Natural killer cell (primary cell): ENCODE measurements at regions not wholly inside any gene's neighbourhood (a gene's known extent, or its start where the extent isn't known, plus 50 kb on each side); places are given as distances from the start of the nearest gene placed in this dataset.

Experiments
- ATAC-seq, 3 donors: fragments of 150-1000 bp in 2 of 3; fragments of 200-7000 bp in 1 of 3; cut with Tn5 transposase; 1 replicate in 1 of 3; 2 replicates in 2 of 3; pipeline ENCODE4 v1.10.0; 2021; ENCODE audit warnings: mild to moderate bottlenecking in 2 of 3, moderate library complexity in 2 of 3
- DNase-seq, 2 donors: peaks; one replicate each; pipeline versions ENCODE4 v3.0.0 to v3.0.0-alpha.2; 2013 to 2021; ENCODE audit warnings: mixed read lengths in 1 of 2
- H3K27ac ChIP-seq: one replicate; pipeline ENCODE4 v1.5.1; 2013; ENCODE audit warnings: mild to moderate bottlenecking, low read length
- H3K27me3 ChIP-seq: one replicate; pipeline ENCODE4 v1.6.1; 2013; ENCODE audit warnings: low read length; ENCODE audit not compliant: control insufficient read depth, insufficient read depth
- H3K36me3 ChIP-seq: one replicate; pipeline ENCODE4 v1.6.1; 2013; ENCODE audit warnings: low read length; ENCODE audit not compliant: control insufficient read depth, insufficient read depth
- H3K4me1 ChIP-seq: one replicate; pipeline ENCODE4 v1.6.1; 2013; ENCODE audit warnings: low read length; ENCODE audit not compliant: control insufficient read depth, insufficient read depth
- H3K4me3 ChIP-seq: one replicate; pipeline ENCODE4 v1.5.1; 2013; ENCODE audit warnings: low read length
- H3K9me3 ChIP-seq: one replicate; pipeline ENCODE4 v1.6.1; 2013; ENCODE audit warnings: low read length; ENCODE audit not compliant: control insufficient read depth, insufficient read depth
- H3K27ac Mint-ChIP-seq, 2 donors: one replicate each; pipeline ENCODE4 v1.8.0; 2022; ENCODE audit warnings: mild to moderate bottlenecking in 2 of 2, mixed read lengths in 2 of 2, moderate library complexity in 1 of 2
- H3K27me3 Mint-ChIP-seq, 2 donors: one replicate each; pipeline ENCODE4 v1.8.0; 2022; ENCODE audit warnings: low read depth in 2 of 2, mixed read lengths in 2 of 2
- H3K36me3 Mint-ChIP-seq: one replicate; pipeline ENCODE4 v1.8.0; 2022; ENCODE audit warnings: mixed read lengths
- H3K4me1 Mint-ChIP-seq, 2 donors: one replicate each; pipeline ENCODE4 v1.8.0; 2022; ENCODE audit warnings: mixed read lengths in 2 of 2
- H3K4me3 Mint-ChIP-seq: one replicate; pipeline ENCODE4 v1.8.0; 2022; ENCODE audit warnings: mild to moderate bottlenecking, moderate library complexity, mixed read lengths
- H3K9me3 Mint-ChIP-seq, 2 donors: one replicate each; pipeline ENCODE4 v1.8.0; 2022; ENCODE audit warnings: mixed read lengths in 2 of 2
- WGBS: methylation state at CpG from one replicate; pipeline ENCODE4 v1.1.7; 2013; ENCODE audit warnings: missing lambda C conversion rate; ENCODE audit not compliant: insufficient coverage; 5-methylcytosine and 5-hydroxymethylcytosine counted together
- intact Hi-C: fragments of 100-400 bp; cut with micrococcal nuclease; formaldehyde crosslinking; loops from one replicate; pipeline ENCODE4 v1.14.2; 2022
- TF ChIP-seq, protein P1 (sequence below): fragments of 200-600 bp; IDR thresholded peaks from one replicate; pipeline ENCODE4 v1.8.0; 2022; ENCODE audit warnings: antibody characterized with exemption

DNA sequence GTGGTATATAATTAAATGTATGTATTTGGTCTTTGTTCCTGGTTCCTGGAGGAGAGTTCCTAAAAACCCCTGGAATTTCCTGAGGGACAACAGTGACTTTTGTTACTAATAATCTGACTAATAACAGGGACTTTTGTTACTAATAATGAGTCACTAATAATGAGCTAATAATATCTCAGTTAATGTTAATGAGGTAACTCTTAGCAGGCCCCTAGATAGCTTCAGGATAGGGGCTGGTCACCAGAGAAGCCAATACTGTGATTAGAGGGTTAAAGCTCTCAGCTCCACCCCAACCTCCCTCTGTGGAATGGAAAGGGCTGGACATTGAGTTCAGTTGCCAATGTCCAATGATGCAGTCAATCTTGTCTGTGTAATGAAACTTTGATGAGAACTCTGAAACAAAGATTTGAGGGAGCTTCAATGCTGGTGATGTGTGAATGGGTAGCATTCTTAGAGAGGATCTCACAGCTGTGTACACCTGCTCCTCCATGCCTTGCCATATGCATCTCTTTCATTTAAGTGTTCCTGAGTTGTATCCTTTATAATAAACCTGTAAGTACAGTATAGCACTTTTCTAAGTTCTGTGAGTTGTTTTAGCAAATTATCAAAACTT, 1431.4 kb upstream of the TENM4 start:
- H3K4me1 Mint-ChIP-seq: no peaks in the 10 kb centered on the region
- peaks cover 10% of the 10 kb centered on the region for H3K36me3 Mint-ChIP-seq
- Histone ChIP-seq H3K36me3 (no peaks in the 10 kb centered on the region), H3K27ac (no peak overlapping the region), H3K27me3 (no peaks in the 10 kb centered on the region), H3K4me1 (no peaks in the 10 kb centered on the region), H3K9me3 (no peaks in the 10 kb centered on the region), H3K4me3 (no peak overlapping the region)
- ATAC-seq: no peak
- H3K27ac Mint-ChIP-seq: no peak overlapping the region
- H3K27me3 Mint-ChIP-seq: no peaks in the 10 kb centered on the region
- TF ChIP-seq, protein P1, sequence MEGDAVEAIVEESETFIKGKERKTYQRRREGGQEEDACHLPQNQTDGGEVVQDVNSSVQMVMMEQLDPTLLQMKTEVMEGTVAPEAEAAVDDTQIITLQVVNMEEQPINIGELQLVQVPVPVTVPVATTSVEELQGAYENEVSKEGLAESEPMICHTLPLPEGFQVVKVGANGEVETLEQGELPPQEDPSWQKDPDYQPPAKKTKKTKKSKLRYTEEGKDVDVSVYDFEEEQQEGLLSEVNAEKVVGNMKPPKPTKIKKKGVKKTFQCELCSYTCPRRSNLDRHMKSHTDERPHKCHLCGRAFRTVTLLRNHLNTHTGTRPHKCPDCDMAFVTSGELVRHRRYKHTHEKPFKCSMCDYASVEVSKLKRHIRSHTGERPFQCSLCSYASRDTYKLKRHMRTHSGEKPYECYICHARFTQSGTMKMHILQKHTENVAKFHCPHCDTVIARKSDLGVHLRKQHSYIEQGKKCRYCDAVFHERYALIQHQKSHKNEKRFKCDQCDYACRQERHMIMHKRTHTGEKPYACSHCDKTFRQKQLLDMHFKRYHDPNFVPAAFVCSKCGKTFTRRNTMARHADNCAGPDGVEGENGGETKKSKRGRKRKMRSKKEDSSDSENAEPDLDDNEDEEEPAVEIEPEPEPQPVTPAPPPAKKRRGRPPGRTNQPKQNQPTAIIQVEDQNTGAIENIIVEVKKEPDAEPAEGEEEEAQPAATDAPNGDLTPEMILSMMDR: no peak
- no peak overlapping the region for H3K4me3 Mint-ChIP-seq
- H3K9me3 Mint-ChIP-seq: peaks cover 12 to 22% of the 10 kb centered on the region in 2 donors
- DNase-seq: no peak
- intact Hi-C loops: no loop called here

- Histone ChIP-seq H3K27me3 (no peaks in the 10 kb centered on the region), H3K4me1 (no peaks in the 10 kb centered on the region), H3K36me3 (no peaks in the 10 kb centered on the region), H3K27ac (no peak overlapping the region), H3K9me3 (no peaks in the 10 kb centered on the region), H3K4me3 (no peak overlapping the region)
- 83% methylated on average over 1 of the region's 1 CpG for WGBS
- H3K27ac Mint-ChIP-seq: no peak overlapping the region
- no peak overlapping the region for H3K4me3 Mint-ChIP-seq
- no peaks in the 10 kb centered on the region for H3K27me3 Mint-ChIP-seq
- H3K9me3 Mint-ChIP-seq: peaks cover 6 to 23% of the 10 kb centered on the region in 2 donors
- intact Hi-C loops: no loop called here
- no peaks in the 10 kb centered on the region for H3K4me1 Mint-ChIP-seq
- TF ChIP-seq, protein P1: no peak
- no peak for ATAC-seq
- H3K36me3 Mint-ChIP-seq: no peaks in the 10 kb centered on the region
- DNase-seq: no peak
Observed at GRCh38 chr11:80868831-80869230, 1428.0 kb upstream of the TENM4 start.

DNA sequence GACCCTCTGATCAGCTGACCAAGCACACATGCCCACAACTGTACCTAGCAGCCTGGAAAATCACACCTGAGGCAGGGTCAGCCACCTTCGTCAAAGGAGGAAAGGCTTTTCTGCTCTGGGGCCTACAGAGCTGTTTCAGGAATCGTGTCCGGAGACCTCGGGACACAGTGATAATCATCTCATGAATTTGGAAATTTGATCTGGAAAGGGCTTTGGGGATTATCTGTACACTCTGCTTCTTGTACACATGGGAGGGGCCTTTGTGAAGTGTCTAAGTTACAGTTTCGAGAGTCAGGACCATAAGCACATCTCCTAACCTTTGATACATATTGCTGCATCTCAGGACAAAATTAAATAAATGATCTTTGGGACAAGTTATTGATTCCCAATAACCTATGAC, 1421.2 kb upstream of the TENM4 start:
- ATAC-seq: no peak
- H3K4me3 ChIP-seq: no peak overlapping the region
- H3K27me3 ChIP-seq: no peaks in the 10 kb centered on the region
- no peaks in the 10 kb centered on the region for H3K4me1 Mint-ChIP-seq
- no peaks in the 10 kb centered on the region for H3K36me3 ChIP-seq
- no peak for DNase-seq
- TF ChIP-seq, protein P1: no peak
- H3K9me3 ChIP-seq: no peaks in the 10 kb centered on the region
- H3K27ac Mint-ChIP-seq: no peak overlapping the region
- H3K36me3 Mint-ChIP-seq: no peaks in the 10 kb centered on the region
- no peaks in the 10 kb centered on the region for H3K27me3 Mint-ChIP-seq
- H3K4me1 ChIP-seq: no peaks in the 10 kb centered on the region
- intact Hi-C loops: no loop called here
- WGBS: 87% methylated on average over 5 of the region's 5 CpGs
- no peak overlapping the region for H3K27ac ChIP-seq
- H3K4me3 Mint-ChIP-seq: no peak overlapping the region
- peaks cover 4 to 16% of the 10 kb centered on the region in 2 donors for H3K9me3 Mint-ChIP-seq

GRCh38 chr11:80861193-80861592, 1420.4 kb upstream of the TENM4 start:
- H3K4me1 Mint-ChIP-seq: no peaks in the 10 kb centered on the region
- H3K4me1 ChIP-seq: no peaks in the 10 kb centered on the region
- no peak overlapping the region for H3K4me3 ChIP-seq
- H3K36me3 ChIP-seq: no peaks in the 10 kb centered on the region
- TF ChIP-seq, protein P1: no peak
- H3K9me3 ChIP-seq: no peaks in the 10 kb centered on the region
- no peak overlapping the region for H3K4me3 Mint-ChIP-seq
- intact Hi-C loops: no loop called here
- H3K27ac ChIP-seq: no peak overlapping the region
- ATAC-seq: no peak
- no peaks in the 10 kb centered on the region for H3K27me3 Mint-ChIP-seq
- H3K9me3 Mint-ChIP-seq: peaks cover 4 to 16% of the 10 kb centered on the region in 2 donors
- H3K36me3 Mint-ChIP-seq: no peaks in the 10 kb centered on the region
- DNase-seq: no peak
- H3K27ac Mint-ChIP-seq: no peak overlapping the region
- H3K27me3 ChIP-seq: no peaks in the 10 kb centered on the region
